Upper lobe of left lung (tissue), 6 donors: ENCODE measurements at regions not wholly inside any gene's neighbourhood (a gene's known extent, or its start where the extent isn't known, plus 50 kb on each side); places are given as distances from the start of the nearest gene placed in this dataset.

Experiments used
- ATAC-seq, 2 donors: fragments of 200-7000 bp; cut with Tn5 transposase; one replicate each; pipeline ENCODE4 v1.9.1; 2022; ENCODE audit warnings: mild to moderate bottlenecking in 2 of 2, moderate library complexity in 2 of 2; ENCODE audit not compliant: low FRiP score in 2 of 2
- DNase-seq, 2 donors: peaks; one replicate each; pipeline ENCODE4 v3.0.0-alpha.2; 2019 to 2020
- H3K27ac ChIP-seq, 4 donors: fragments of 200-600 bp; sonication (generic); one replicate each; pipeline ENCODE4 v1.5.1; 2016 to 2019
- H3K27me3 ChIP-seq, 4 donors: fragments of 200-600 bp; sonication (generic); one replicate each; pipeline ENCODE4 v1.5.1; 2017 to 2019
- H3K36me3 ChIP-seq, 4 donors: fragments of 200-600 bp; sonication (generic); one replicate each; pipeline ENCODE4 v1.5.1; 2016 to 2019
- H3K4me1 ChIP-seq, 4 donors: fragments of 200-600 bp; sonication (generic); one replicate each; pipeline ENCODE4 v1.5.1; 2018 to 2019
- H3K4me3 ChIP-seq, 4 donors: fragments of 200-600 bp; sonication (generic); one replicate each; pipeline ENCODE4 v1.5.1; 2017 to 2019; ENCODE audit warnings: mild to moderate bottlenecking in 2 of 4, moderate library complexity in 1 of 4
- H3K9me3 ChIP-seq, 4 donors: fragments of 200-600 bp; sonication (generic); one replicate each; pipeline ENCODE4 v1.5.1; 2018 to 2019
- EP300 ChIP-seq, 4 donors: sonication (generic); formaldehyde crosslinking; IDR thresholded peaks; one replicate each; pipeline ENCODE4 v1.5.1; 2017; ENCODE audit warnings: antibody characterized with exemption in 4 of 4, control low read depth in 2 of 4
- POLR2A ChIP-seq, 4 donors: fragments of 450-650 bp; IDR thresholded peaks; one replicate each; pipeline ENCODE4 v1.5.1; 2016 to 2017; ENCODE audit warnings: antibody characterized with exemption in 4 of 4, mild to moderate bottlenecking in 2 of 4
- POLR2AphosphoS5 ChIP-seq, 2 donors: sonication (generic); formaldehyde crosslinking; IDR thresholded peaks; one replicate each; pipeline ENCODE4 v1.5.1; 2017; ENCODE audit warnings: antibody characterized with exemption in 2 of 2
- WGBS, 2 donors: methylation state at CpG; one replicate each; pipeline ENCODE4 v1.1.5; 2017 to 2018; 5-methylcytosine and 5-hydroxymethylcytosine counted together
- TF ChIP-seq, protein P1 (sequence below), 6 experiments: fragments of 450-650 bp in 4 of 6; fragments of 200-600 bp in 2 of 6; sonication (generic) in 2 of 6; IDR thresholded peaks; one replicate each; pipeline ENCODE4 v1.5.1; 2016 to 2019; ENCODE audit warnings: antibody characterized with exemption in 6 of 6
- donor health status: DM: no; HTN: no; CAD: no; lungs with moderate emphysema.
- donor health status: DM: no; HTN: yes; CAD: no; lungs with severe emphysema.

DNA sequence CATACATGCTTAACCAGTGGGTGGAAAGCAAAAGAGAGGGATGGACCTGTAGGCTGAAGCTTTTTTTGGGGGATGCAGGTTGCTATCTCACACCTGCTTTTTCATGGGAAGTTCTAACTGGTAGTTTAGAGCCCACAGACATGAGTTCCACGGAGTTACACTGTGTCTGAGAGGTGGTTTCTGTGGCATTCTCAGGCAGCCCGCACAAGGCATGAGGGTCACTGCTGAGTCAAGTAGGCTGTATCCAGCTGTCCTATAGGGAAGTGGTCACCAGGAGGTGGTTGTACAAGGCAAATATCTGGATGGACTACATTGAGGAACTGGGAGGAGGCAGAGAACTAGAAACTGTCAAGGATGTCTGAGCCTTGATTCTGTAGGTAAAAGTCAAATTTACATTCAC, 351.0 kb upstream of the POM121L12 start:
- no peaks in the 10 kb centered on the region for H3K4me1 ChIP-seq
- no peaks in the 10 kb centered on the region for H3K27me3 ChIP-seq
- 74 to 83% methylated on average over 2 of the region's 2 CpGs for WGBS, 2 donors
- H3K9me3 ChIP-seq, result no peaks in the 10 kb centered on the region
- no peak overlapping the region for H3K27ac ChIP-seq
- no peak overlapping the region for H3K4me3 ChIP-seq
- DNase-seq (no peak), ATAC-seq (peak in 1 of 2 donors; percentile 57)
- TF ChIP-seq EP300 (IDR thresholded peaks at IDR 0.05) (no peak), POLR2A (IDR thresholded peaks at IDR 0.05) (no peak), POLR2AphosphoS5 (IDR thresholded peaks at IDR 0.05) (no peak)
- TF ChIP-seq, protein P1, sequence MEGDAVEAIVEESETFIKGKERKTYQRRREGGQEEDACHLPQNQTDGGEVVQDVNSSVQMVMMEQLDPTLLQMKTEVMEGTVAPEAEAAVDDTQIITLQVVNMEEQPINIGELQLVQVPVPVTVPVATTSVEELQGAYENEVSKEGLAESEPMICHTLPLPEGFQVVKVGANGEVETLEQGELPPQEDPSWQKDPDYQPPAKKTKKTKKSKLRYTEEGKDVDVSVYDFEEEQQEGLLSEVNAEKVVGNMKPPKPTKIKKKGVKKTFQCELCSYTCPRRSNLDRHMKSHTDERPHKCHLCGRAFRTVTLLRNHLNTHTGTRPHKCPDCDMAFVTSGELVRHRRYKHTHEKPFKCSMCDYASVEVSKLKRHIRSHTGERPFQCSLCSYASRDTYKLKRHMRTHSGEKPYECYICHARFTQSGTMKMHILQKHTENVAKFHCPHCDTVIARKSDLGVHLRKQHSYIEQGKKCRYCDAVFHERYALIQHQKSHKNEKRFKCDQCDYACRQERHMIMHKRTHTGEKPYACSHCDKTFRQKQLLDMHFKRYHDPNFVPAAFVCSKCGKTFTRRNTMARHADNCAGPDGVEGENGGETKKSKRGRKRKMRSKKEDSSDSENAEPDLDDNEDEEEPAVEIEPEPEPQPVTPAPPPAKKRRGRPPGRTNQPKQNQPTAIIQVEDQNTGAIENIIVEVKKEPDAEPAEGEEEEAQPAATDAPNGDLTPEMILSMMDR (IDR thresholded peaks at IDR 0.05), result no peak
- no peaks in the 10 kb centered on the region for H3K36me3 ChIP-seq

DNA sequence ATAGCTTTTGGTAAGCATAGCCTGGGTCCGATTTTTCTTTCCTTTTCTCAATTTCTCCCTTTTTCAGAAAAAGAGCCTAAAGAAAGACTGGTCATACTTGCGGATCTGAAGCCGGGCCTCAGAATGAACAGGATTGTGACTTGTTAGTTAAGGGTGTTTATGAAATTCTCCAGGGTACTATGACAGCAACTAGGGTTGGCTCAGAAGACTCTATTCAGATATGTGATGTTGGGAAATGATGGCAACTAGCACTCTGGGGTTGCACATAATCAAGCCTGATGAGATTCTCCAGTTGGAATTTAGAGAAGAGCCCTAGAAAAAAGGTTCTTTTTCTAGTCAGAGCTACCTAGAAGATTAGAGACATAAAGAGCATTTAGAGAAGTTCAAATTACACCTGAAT, 352.4 kb upstream of the POM121L12 start:
- H3K36me3 ChIP-seq, result no peaks in the 10 kb centered on the region
- WGBS, 2 donors, result 70 to 81% methylated on average over 3 of the region's 3 CpGs
- no peak overlapping the region for H3K27ac ChIP-seq
- no peak overlapping the region for H3K4me3 ChIP-seq
- peaks cover 0 to 5% (median 0%) of the 10 kb centered on the region in 4 donors for H3K9me3 ChIP-seq
- no peak for DNase-seq
- no peak for ATAC-seq
- no peaks in the 10 kb centered on the region for H3K4me1 ChIP-seq
- no peak for TF ChIP-seq POLR2A (IDR thresholded peaks at IDR 0.05)
- TF ChIP-seq EP300 (IDR thresholded peaks at IDR 0.05), result no peak
- TF ChIP-seq, protein P1 (IDR thresholded peaks at IDR 0.05), result no peak
- no peak for TF ChIP-seq POLR2AphosphoS5 (IDR thresholded peaks at IDR 0.05)
- H3K27me3 ChIP-seq, result no peaks in the 10 kb centered on the region

DNA sequence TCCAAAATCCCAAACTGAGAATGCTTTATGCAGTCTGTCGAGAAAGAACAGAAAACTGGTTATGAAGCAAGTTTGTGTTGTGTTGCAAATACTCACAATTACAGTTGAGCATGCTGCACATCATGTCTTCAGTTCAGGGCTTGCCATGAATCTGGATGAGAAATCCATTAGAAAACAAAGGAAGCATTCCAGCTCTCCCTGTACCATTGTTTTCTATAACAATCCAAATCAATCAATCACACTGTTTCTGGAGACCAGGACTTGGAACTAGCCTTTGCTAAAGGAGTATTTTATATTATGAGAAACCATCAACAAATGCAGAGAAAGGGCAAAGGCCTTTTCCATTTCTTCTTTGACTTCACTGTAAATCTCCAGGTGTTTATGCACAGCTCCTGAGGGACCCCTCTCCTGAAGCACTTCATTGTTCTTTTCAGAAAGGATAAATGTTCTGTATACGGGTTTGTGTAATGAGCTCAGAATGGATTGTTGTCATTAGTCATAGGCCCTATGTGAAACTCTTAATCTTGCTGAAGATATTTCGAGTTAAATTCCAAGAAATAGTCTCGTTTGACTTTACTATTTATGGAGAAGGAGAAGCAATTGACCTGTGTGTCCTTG, 364.7 kb upstream of the POM121L12 start:
- TF ChIP-seq, protein P1 (IDR thresholded peaks at IDR 0.05), result no peak
- no peak for TF ChIP-seq POLR2AphosphoS5 (IDR thresholded peaks at IDR 0.05)
- no peak for TF ChIP-seq EP300 (IDR thresholded peaks at IDR 0.05)
- no peak for TF ChIP-seq POLR2A (IDR thresholded peaks at IDR 0.05)

DNA sequence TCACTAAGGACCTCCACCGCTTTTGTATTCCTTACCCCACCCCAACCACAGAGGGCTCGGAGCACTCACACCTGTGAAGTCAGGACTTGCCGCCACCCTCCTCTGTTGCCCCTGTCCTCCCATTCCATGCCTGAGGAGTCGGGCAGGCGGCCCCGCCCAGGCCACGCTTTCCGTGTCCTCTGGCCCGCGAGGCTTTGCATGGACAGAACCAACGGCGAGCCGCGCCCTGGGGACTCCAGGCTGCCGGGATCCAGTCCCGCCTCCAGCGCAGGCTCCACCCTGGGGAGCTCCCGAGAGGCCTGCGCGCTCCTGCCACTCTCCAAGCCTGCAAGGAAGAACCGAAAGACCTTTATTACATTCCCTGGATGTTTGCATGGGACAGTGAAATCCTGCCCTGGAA, 366.4 kb upstream of the POM121L12 start:
- Histone ChIP-seq H3K36me3 (no peaks in the 10 kb centered on the region), H3K27ac (no peak overlapping the region), H3K4me3 (no peak overlapping the region), H3K27me3 (no peaks in the 10 kb centered on the region), H3K9me3 (no peaks in the 10 kb centered on the region), H3K4me1 (no peaks in the 10 kb centered on the region)
- peak in 1 of 2 donors; percentile 80 for DNase-seq
- TF ChIP-seq EP300 (IDR thresholded peaks at IDR 0.05), result no peak
- TF ChIP-seq, protein P1 (IDR thresholded peaks at IDR 0.05), result no peak
- no peak for TF ChIP-seq POLR2AphosphoS5 (IDR thresholded peaks at IDR 0.05)
- no peak for TF ChIP-seq POLR2A (IDR thresholded peaks at IDR 0.05)
- peak; percentile 28 to 46 for ATAC-seq
- WGBS, 2 donors, result 98 to 99% methylated on average over 16 to 21 of the region's 21 CpGs

More for the DNA sequence above, 364.7 kb upstream of the POM121L12 start:
- Histone ChIP-seq H3K36me3 (no peaks in the 10 kb centered on the region), H3K9me3 (no peaks in the 10 kb centered on the region), H3K4me3 (no peak overlapping the region), H3K27me3 (no peaks in the 10 kb centered on the region), H3K27ac (no peak overlapping the region), H3K4me1 (no peaks in the 10 kb centered on the region)
- WGBS, 2 donors, result 41 to 56% methylated on average over 4 of the region's 4 CpGs
- DNase-seq (no peak), ATAC-seq (no peak)

DNA sequence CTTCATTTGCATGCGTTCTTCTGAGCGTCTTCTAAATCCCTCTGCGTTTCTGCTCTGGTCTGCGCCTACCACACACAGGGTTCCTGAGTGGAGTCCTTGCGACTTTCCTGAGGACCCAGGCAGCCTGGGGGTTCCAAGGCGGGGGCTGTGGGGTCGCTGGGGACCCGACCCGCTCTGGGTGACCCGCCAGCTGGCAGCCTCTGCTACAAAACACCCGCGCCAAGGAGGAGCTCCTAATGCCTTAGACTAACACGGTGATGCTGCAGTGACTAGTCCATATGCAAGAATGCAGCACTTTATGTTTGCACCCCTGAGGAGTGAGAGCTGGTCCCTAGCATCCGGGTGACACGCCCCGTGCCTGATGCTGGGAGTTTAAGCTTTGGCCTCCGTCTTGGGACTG, 367.0 kb upstream of the POM121L12 start:
- ATAC-seq (peak; percentile 19 to 34), DNase-seq (peak in 1 of 2 donors; percentile 48)
- no peak for TF ChIP-seq EP300 (IDR thresholded peaks at IDR 0.05)
- TF ChIP-seq POLR2A (IDR thresholded peaks at IDR 0.05), result no peak
- TF ChIP-seq POLR2AphosphoS5 (IDR thresholded peaks at IDR 0.05), result no peak
- Histone ChIP-seq H3K27me3 (no peaks in the 10 kb centered on the region), H3K4me3 (no peak overlapping the region), H3K27ac (no peak overlapping the region), H3K36me3 (no peaks in the 10 kb centered on the region), H3K9me3 (no peaks in the 10 kb centered on the region), H3K4me1 (no peaks in the 10 kb centered on the region)
- 90 to 94% methylated on average over 13 to 17 of the region's 17 CpGs for WGBS, 2 donors
